GM12873 (cell line): ENCODE measurements at regions not wholly inside any gene's neighbourhood (a gene's known extent, or its start where the extent isn't known, plus 50 kb on each side); places are given as distances from the start of the nearest gene placed in this dataset.

ENCODE experiments used
- TF ChIP-seq, protein P1 (sequence below): IDR thresholded peaks from 2 replicates; pipeline ENCODE4 v1.5.1; 2012; ENCODE audit warnings: low read depth, mild to moderate bottlenecking, moderate library complexity, low read length, control low read depth; ENCODE audit not compliant: insufficient read depth; ENCODE audit errors: missing control alignments

DNA sequence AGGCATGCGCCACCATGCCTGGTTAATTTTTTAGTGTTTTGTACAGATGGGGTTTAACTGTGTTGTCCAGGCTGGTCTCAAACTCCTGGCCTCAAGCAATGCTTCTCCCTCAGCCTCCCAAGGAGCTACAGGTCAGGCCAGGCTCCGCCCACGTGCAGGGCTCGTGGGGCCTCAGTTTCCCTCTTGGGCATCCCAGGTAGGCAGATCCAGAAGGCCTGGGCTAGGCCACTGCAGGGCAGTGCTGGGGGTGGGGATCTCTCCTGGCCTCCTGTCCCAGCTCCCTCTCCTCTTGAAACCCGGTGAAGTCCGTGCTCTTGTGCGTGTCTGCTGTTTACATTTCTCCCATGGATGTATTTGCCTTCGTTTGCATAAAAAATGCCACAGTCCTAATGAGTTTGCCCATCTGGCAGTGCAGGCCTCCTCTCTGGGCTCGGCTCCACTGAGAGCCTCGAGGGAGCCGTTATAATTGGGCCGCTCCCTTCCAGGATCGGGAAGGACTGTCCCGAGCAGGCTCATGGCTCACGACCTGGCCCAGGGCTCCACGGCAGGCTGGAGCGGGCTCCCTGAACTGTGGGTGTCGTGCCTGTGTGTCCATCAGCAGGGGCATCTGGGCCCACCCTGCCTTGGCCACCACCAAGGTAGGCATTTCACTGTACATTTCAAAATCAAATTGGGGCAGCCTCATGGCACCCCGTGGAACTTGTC, 52.6 kb upstream of the RUFY1 start:
- TF ChIP-seq, protein P1, sequence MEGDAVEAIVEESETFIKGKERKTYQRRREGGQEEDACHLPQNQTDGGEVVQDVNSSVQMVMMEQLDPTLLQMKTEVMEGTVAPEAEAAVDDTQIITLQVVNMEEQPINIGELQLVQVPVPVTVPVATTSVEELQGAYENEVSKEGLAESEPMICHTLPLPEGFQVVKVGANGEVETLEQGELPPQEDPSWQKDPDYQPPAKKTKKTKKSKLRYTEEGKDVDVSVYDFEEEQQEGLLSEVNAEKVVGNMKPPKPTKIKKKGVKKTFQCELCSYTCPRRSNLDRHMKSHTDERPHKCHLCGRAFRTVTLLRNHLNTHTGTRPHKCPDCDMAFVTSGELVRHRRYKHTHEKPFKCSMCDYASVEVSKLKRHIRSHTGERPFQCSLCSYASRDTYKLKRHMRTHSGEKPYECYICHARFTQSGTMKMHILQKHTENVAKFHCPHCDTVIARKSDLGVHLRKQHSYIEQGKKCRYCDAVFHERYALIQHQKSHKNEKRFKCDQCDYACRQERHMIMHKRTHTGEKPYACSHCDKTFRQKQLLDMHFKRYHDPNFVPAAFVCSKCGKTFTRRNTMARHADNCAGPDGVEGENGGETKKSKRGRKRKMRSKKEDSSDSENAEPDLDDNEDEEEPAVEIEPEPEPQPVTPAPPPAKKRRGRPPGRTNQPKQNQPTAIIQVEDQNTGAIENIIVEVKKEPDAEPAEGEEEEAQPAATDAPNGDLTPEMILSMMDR: no peak

DNA sequence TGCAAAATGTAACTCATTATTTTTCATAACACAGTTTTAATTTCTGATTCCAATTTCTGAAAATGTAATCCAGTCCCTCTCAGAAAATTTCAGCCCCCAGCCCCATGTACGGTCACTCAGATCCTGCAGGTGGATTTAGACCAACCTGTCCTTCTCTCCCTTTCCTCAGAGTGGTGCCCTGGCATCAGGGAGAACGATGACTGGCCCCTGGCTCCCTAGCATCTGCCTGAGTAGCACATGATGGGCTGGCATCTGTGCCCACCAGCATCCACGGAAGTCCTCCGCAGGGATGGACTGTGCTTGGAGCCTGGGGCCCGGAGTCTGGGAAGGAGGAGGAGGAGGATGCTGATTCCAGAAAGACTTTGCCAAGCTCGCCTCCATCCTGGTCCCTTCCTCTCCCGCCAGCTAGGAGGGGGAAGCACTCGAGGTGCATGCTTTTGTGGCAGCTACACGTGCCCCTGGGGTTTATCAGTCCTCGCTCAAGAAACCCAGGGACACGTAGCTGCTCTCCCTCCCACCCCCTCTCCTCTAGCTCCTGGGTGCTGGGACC, 54.4 kb upstream of the RUFY1 start:
- TF ChIP-seq, protein P1: no peak

DNA sequence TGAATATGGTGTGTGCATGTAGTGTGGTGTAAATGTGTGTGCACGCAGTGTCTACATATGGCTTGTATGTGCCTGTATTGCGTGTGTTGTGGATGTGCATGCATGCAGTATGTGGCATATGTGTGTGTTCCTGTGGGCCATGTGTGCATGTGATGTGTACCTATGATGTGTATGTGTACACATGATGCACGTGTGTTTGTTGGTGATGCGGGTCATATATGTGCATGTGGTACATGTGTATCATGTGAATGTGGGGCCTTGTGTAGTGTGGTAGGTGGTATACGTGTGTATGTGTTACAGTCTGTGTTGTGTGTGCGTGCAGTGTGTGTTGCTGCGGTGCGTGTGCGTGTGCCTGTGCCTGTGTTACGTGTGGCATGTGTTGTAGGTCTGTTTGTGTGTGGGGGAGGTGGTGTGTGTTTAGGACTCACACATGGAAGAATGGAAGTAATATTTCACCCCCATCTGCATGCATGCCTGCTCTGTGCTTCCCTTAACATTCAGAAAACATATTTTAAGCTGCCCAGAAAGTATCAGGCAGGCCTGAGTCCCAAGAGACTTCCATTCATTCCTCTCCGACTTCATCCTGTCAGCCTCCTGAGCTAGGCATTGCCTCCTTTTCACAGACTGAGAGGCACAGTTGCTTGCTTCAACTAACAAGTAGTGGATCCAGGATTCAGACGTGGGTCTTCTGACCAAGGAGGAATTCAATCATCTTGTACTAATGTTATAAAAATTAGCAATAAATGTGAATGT, 55.4 kb upstream of the RUFY1 start:
- TF ChIP-seq, protein P1: no peak

DNA sequence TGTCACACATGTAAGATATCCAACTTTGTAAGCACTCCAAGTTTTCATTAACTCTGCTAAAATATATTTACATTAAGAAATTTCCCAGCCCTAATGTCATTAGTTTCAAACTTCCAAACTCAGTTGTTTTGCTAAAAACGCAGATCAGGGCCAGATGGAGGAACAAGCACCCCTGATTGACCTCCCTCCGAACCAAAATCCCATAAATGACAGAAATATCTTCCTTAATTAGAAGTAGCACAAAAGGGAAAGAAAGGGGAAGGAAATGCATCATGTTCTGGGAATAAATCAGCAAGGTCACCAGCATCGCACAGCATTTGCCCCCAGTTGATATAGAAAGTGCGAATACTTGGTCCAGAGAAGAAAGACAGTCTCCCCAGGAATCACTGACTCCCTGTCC, 61.4 kb upstream of the RUFY1 start:
- TF ChIP-seq, protein P1: no peak

DNA sequence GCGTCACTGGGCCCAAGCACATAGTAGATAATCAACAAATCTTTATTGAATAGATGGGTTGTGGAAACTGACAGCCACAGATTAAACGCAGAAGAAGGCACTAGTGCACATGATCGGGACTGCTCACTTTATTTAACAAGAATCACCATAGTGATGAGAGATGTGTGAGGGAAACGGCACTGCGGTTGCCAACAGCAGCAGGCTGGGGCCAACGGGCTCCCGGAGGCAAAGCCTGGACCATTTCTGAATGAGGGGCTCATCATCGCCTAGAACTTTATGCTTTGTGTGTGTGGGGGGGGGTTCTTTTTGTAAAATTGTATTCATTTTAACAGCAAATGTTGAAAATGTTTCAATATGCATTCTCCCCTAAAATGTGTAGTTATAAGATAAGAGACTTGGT, 61.9 kb upstream of the RUFY1 start:
- TF ChIP-seq, protein P1: no peak

DNA sequence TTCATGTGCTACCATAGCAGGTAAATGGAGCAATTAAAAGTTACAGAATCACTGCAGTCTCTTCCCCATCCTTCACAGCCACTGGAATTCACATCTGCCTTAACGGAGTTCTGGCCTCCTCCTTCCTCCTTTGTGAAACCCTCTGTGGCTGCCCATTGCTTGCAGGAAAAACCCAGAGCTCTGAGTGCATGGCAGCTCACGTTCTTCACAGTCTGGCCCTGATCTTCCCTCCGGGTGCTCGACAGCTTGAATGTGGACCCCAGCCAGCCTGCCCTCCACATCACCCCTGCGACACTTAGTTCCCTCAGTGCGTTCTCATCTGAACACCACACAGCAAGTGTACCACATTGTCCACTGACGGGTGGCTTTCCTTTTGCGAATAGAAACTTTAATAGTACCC, 63.2 kb upstream of the RUFY1 start:
- TF ChIP-seq, protein P1: no peak

DNA sequence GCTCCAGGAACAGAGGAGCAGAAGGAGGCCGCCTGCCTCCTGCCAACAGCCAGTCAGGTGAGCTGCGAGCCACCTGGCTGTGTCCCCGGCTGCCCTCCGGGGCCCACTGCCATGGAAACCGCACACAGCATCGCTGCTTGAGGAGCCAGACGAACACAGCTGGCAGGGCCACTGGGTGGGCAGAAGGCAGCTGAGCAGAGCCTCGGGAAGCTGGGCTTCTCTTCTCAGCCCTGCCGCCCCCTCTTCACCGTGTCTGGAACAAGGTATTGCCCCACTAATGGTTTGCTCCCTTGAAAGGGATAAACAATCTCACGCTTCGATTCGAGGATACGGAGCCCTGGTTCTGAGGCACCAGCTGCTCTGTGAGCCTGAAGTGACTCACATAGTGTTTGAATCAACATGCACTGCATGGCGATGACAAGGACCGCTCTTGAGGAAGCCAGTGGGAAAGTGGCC, 63.7 kb upstream of the RUFY1 start:
- TF ChIP-seq, protein P1: no peak
